Neural cell (in vitro differentiated cells): ENCODE measurements at regions not wholly inside any gene's neighbourhood (a gene's known extent, or its start where the extent isn't known, plus 50 kb on each side); places are given as distances from the start of the nearest gene placed in this dataset.

Experiments used
- H2AFZ ChIP-seq: fragments of 200-600, 300-800 bp; sonication (generic), shearing (Covaris generic); 2 replicates; pipeline ENCODE4 v1.6.0; 2014; ENCODE audit warnings: low read depth, mild to moderate bottlenecking, antibody characterized with exemption, low read length, moderate library complexity
- H3F3A ChIP-seq: fragments of 200-600 bp; shearing (Covaris generic); 2 replicates; pipeline ENCODE4 v1.6.1; 2016; ENCODE audit warnings: mild to moderate bottlenecking, moderate library complexity, mixed read lengths, antibody characterized with exemption, low read length; ENCODE audit not compliant: insufficient read depth, poor library complexity, severe bottlenecking
- H3K27ac ChIP-seq: fragments of 200-600, 300-800 bp; sonication (generic), shearing (Covaris generic); 2 replicates; pipeline ENCODE4 v1.5.1; 2014; ENCODE audit warnings: mild to moderate bottlenecking, low read length, moderate library complexity
- H3K27me3 ChIP-seq: fragments of 300-800, 200-600 bp; sonication (generic), shearing (Covaris generic); 2 replicates; pipeline ENCODE4 v1.6.0; 2014; ENCODE audit warnings: mild to moderate bottlenecking, low read depth, low read length, moderate library complexity; ENCODE audit not compliant: insufficient read depth
- H3K36me3 ChIP-seq: fragments of 300-800, 200-600 bp; sonication (generic), shearing (Covaris generic); 2 replicates; pipeline ENCODE4 v1.5.1; 2014; ENCODE audit warnings: mild to moderate bottlenecking, antibody characterized with exemption, low read length, moderate library complexity; ENCODE audit not compliant: insufficient read depth
- H3K4me2 ChIP-seq: fragments of 300-800, 200-600 bp; sonication (generic), shearing (Covaris generic); 2 replicates; pipeline ENCODE4 v1.6.0; 2014; ENCODE audit warnings: mild to moderate bottlenecking, low read length
- H3K4me3 ChIP-seq: fragments of 300-800, 200-600 bp; sonication (generic), shearing (Covaris generic); 2 replicates; pipeline ENCODE4 v1.5.1; 2014; ENCODE audit warnings: mild to moderate bottlenecking, low read length, moderate library complexity
- H3K79me2 ChIP-seq: fragments of 200-600 bp; shearing (Covaris generic); replicated peaks from 2 replicates; pipeline ENCODE4 v1.6.0; 2014; ENCODE audit warnings: mild to moderate bottlenecking, low read length, moderate library complexity; ENCODE audit not compliant: insufficient read depth
- H3K9ac ChIP-seq: fragments of 300-800, 200-600 bp; sonication (generic), shearing (Covaris generic); 2 replicates; pipeline ENCODE4 v1.6.1; 2016; ENCODE audit warnings: mild to moderate bottlenecking, low read length, mixed read lengths
- H3K9me2 ChIP-seq: fragments of 200-600 bp; shearing (Covaris generic); 2 replicates; pipeline ENCODE4 v1.6.1; 2016; ENCODE audit warnings: mild to moderate bottlenecking, low read length, mixed read lengths; ENCODE audit not compliant: insufficient read depth
- H3K9me3 ChIP-seq: fragments of 200-600, 300-800 bp; sonication (generic), shearing (Covaris generic); 2 replicates; pipeline ENCODE4 v1.6.1; 2016; ENCODE audit warnings: mild to moderate bottlenecking, mixed run types, low read length, moderate library complexity, mixed read lengths
- H4K20me1 ChIP-seq: fragments of 200-600 bp; shearing (Covaris generic); 2 replicates; pipeline ENCODE4 v1.6.1; 2016; ENCODE audit warnings: mild to moderate bottlenecking, mixed run types; ENCODE audit not compliant: insufficient read depth
- EP300 ChIP-seq: fragments of 450-650 bp; conservative IDR thresholded peaks from 2 replicates; pipeline ENCODE4 v1.6.1; 2014; ENCODE audit warnings: antibody characterized with exemption, mild to moderate bottlenecking, moderate library complexity; ENCODE audit not compliant: poor library complexity, severe bottlenecking
- EZH2 ChIP-seq: fragments of 200-600, 300-800 bp; shearing (Covaris generic), sonication (generic); IDR thresholded peaks from 2 replicates; pipeline ENCODE4 v1.6.1; 2014; ENCODE audit warnings: antibody characterized with exemption, low read length, borderline replicate concordance, mild to moderate bottlenecking; ENCODE audit not compliant: insufficient read depth, poor library complexity, severe bottlenecking
- MXI1 ChIP-seq: fragments of 450-650 bp; conservative IDR thresholded peaks from 2 replicates; pipeline ENCODE4 v1.6.1; 2014; ENCODE audit warnings: antibody characterized with exemption, mild to moderate bottlenecking; ENCODE audit not compliant: poor library complexity, severe bottlenecking
- POLR2AphosphoS5 ChIP-seq: IDR thresholded peaks from 2 replicates; pipeline ENCODE4 v1.6.1; 2012
- RAD21 ChIP-seq: fragments of 450-650 bp; conservative IDR thresholded peaks from 2 replicates; pipeline ENCODE4 v1.6.1; 2014; ENCODE audit warnings: antibody characterized with exemption, mild to moderate bottlenecking, moderate library complexity
- SMC3 ChIP-seq: fragments of 450-650 bp; conservative IDR thresholded peaks from 2 replicates; pipeline ENCODE4 v1.6.1; 2014; ENCODE audit warnings: antibody characterized with exemption, mild to moderate bottlenecking, moderate library complexity; ENCODE audit not compliant: poor library complexity
- TAF1 ChIP-seq: IDR thresholded peaks from 2 replicates; pipeline ENCODE4 v1.6.1; 2012; ENCODE audit warnings: low read depth
- TF ChIP-seq, protein P1 (sequence below): fragments of 450-650 bp; IDR thresholded peaks from 2 replicates; pipeline ENCODE4 v1.5.1; 2014; ENCODE audit warnings: antibody characterized with exemption, mild to moderate bottlenecking, moderate library complexity; ENCODE audit not compliant: poor library complexity, severe bottlenecking
- TF ChIP-seq, protein P2 (sequence below): IDR thresholded peaks from 2 replicates; pipeline ENCODE4 v1.6.1; 2012; ENCODE audit warnings: borderline replicate concordance

DNA sequence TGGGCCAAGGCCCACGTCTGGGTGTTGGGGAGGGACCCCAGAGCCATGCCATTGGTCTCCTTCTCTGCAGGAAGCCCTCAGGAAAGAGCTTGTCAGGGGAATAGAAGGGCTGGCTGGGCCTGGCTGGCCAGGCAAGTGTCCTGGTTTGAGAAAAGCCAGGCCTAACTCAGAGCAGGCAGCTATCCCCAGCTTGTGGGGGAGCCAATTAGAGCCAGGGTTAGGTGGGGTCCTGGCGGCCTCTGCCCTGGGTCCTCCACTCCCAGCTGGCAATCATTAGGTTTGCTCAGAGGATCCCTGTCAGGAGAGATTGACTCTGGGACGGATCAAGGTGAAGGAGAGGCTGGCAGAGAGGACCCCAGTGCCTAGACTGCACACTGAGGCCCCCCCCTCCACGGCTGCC is 64.8 kb downstream of the PJA1 start:
- Histone ChIP-seq H3K4me2 (no peak overlapping the region), H3K27ac (no peak overlapping the region), H3F3A (no peaks in the 10 kb centered on the region), H3K9me3 (no peaks in the 10 kb centered on the region), H3K9ac (no peak overlapping the region), H3K79me2 (no peaks in the 10 kb centered on the region), H3K4me3 (no peak overlapping the region), H4K20me1 (no peaks in the 10 kb centered on the region), H3K36me3 (no peaks in the 10 kb centered on the region), H3K27me3 (no peaks in the 10 kb centered on the region), H3K9me2 (no peaks in the 10 kb centered on the region), H2AFZ (no peak overlapping the region)
- TF ChIP-seq POLR2AphosphoS5, result no peak
- TF ChIP-seq, protein P1, sequence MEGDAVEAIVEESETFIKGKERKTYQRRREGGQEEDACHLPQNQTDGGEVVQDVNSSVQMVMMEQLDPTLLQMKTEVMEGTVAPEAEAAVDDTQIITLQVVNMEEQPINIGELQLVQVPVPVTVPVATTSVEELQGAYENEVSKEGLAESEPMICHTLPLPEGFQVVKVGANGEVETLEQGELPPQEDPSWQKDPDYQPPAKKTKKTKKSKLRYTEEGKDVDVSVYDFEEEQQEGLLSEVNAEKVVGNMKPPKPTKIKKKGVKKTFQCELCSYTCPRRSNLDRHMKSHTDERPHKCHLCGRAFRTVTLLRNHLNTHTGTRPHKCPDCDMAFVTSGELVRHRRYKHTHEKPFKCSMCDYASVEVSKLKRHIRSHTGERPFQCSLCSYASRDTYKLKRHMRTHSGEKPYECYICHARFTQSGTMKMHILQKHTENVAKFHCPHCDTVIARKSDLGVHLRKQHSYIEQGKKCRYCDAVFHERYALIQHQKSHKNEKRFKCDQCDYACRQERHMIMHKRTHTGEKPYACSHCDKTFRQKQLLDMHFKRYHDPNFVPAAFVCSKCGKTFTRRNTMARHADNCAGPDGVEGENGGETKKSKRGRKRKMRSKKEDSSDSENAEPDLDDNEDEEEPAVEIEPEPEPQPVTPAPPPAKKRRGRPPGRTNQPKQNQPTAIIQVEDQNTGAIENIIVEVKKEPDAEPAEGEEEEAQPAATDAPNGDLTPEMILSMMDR, result no peak

DNA sequence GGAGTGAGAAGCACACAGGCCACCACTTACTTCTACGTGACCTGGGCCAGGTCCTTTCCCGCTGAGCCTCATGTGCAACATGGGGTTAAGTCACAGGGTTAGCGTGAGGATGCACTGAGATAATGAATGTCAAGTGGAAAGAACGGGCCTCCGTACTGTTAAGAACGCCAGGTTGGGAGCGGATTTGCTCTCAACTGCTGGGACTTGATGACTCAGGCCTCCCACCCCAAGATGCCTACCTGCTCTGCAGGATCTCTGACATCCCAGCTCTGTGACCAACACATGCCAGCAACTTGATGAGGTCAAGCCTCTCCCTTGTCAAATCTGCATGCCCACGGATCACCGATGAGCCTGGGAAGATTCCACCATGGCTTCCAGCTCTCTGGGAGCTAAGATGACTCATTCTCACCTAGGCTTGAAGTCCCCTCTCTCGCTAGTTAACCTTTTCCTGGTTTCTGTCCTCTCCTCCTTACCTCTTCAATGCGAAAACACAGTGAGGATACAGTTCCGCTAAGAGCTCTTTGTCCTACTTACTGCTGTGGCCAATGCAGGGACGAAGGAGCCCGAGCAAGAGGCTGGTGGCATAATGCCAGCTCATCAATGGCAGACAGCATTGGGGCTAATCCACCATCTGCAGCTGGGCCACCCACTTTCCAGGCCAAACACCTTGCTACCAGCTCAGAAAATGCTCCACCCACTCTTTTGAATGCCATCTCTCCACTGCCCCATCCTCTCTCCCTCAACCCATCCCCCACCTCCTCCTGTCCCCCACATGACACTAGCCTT is 67.6 kb downstream of the PJA1 start:
- Histone ChIP-seq H3K4me3 (no peak overlapping the region), H3K9me3 (no peaks in the 10 kb centered on the region), H3K9me2 (no peaks in the 10 kb centered on the region), H3K9ac (no peak overlapping the region), H3K4me2 (no peak overlapping the region), H2AFZ (no peak overlapping the region), H3F3A (no peaks in the 10 kb centered on the region), H3K27me3 (no peaks in the 10 kb centered on the region), H3K79me2 (no peaks in the 10 kb centered on the region), H4K20me1 (no peaks in the 10 kb centered on the region), H3K27ac (no peak overlapping the region), H3K36me3 (no peaks in the 10 kb centered on the region)
- TF ChIP-seq, protein P1, result no peak
- TF ChIP-seq SMC3, result no peak
- no peak for TF ChIP-seq RAD21
- TF ChIP-seq POLR2AphosphoS5, result no peak
- TF ChIP-seq MXI1, result no peak
- TF ChIP-seq EZH2, result no peak
- no peak for TF ChIP-seq TAF1
- TF ChIP-seq, protein P2, sequence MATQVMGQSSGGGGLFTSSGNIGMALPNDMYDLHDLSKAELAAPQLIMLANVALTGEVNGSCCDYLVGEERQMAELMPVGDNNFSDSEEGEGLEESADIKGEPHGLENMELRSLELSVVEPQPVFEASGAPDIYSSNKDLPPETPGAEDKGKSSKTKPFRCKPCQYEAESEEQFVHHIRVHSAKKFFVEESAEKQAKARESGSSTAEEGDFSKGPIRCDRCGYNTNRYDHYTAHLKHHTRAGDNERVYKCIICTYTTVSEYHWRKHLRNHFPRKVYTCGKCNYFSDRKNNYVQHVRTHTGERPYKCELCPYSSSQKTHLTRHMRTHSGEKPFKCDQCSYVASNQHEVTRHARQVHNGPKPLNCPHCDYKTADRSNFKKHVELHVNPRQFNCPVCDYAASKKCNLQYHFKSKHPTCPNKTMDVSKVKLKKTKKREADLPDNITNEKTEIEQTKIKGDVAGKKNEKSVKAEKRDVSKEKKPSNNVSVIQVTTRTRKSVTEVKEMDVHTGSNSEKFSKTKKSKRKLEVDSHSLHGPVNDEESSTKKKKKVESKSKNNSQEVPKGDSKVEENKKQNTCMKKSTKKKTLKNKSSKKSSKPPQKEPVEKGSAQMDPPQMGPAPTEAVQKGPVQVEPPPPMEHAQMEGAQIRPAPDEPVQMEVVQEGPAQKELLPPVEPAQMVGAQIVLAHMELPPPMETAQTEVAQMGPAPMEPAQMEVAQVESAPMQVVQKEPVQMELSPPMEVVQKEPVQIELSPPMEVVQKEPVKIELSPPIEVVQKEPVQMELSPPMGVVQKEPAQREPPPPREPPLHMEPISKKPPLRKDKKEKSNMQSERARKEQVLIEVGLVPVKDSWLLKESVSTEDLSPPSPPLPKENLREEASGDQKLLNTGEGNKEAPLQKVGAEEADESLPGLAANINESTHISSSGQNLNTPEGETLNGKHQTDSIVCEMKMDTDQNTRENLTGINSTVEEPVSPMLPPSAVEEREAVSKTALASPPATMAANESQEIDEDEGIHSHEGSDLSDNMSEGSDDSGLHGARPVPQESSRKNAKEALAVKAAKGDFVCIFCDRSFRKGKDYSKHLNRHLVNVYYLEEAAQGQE, result no peak
- no peak for TF ChIP-seq EP300
